ENCODE measurements at regions not wholly inside any gene's neighbourhood (a gene's known extent, or its start where the extent isn't known, plus 50 kb on each side); places are given as distances from the start of the nearest gene placed in this dataset.

GRCh38 chr20:56922497-56922896, 293.4 kb downstream of the TFAP2C start:
- TF ChIP-seq POLR2A (IDR thresholded peaks at IDR 0.05) (no peak), CTCF (IDR thresholded peaks at IDR 0.05) (no peak)

Data from right lobe of liver (tissue), 4 donors.